Activated gamma-delta T cell treated with Interleukin-2 at 50 U/mL for 16 hours (primary cell): ENCODE measurements at regions not wholly inside any gene's neighbourhood (a gene's known extent, or its start where the extent isn't known, plus 50 kb on each side); places are given as distances from the start of the nearest gene placed in this dataset.

Experiments used
- DNase-seq: peaks from one replicate; pipeline ENCODE4 v3.0.0-alpha.2; 2020

- no peak for DNase-seq
These were observed 52.5 kb upstream of the RPL34 start for GRCh38 chr4:108567831-108568230.

GRCh38 chr4:108561116-108561515 lies 59.3 kb upstream of the RPL34 start:
- DNase-seq: no peak

DNA sequence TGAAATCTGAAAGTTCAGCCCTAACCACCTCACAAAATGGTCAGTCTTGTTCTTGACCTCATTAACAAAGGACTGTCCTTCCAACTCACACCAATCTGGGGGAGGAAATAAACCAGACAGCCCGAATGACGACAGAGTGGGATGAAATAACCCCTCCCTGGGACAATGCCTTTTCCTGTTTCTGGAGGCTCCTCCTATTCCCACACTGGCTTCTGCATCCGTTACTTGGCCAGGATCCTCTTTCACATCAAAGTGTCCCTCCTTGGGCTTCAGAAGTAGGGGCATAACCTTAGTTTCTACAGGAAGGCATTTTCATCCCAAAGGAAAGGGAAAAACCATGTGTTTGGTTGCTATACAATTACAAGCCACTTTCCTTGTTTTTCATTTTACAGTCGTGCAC lies 59.8 kb upstream of the RPL34 start:
- DNase-seq: no peak

- DNase-seq: no peak
These were observed 60.5 kb upstream of the RPL34 start for GRCh38 chr4:108559911-108560310.

- DNase-seq: no peak
These were observed 61.1 kb upstream of the RPL34 start for GRCh38 chr4:108559068-108559793.

DNA sequence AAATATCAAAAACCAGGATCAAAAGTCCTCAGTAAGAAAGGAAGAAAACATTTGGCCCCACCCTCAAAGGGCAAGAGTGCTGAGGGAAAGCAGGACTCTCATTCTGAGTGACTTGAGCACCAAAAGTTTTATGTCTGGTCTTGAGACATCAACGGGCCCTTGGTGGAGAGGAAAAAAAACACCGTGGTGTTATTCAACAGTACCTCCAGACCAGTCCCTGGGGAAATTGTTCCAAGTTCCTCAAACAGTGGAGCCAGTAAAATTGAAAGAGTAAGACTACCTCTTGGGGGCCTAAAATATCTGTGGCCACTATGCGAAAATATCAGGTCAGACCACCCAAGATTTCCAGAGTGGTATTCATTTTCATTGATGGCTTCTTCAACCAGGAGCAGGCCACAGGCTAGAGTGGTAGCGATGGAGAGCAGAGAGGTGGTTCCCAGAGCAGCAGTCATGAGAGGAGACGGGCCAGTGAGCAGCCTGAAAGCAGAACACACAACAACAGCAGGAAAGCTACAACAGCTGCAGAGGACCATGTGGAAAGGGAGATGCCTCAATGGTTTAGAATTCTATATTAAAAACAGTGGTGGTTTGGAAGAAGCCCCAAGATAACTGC lies 63.7 kb upstream of the RPL34 start:
- DNase-seq: no peak

GRCh38 chr4:108556166-108556565 lies 64.2 kb upstream of the RPL34 start:
- no peak for DNase-seq

DNA sequence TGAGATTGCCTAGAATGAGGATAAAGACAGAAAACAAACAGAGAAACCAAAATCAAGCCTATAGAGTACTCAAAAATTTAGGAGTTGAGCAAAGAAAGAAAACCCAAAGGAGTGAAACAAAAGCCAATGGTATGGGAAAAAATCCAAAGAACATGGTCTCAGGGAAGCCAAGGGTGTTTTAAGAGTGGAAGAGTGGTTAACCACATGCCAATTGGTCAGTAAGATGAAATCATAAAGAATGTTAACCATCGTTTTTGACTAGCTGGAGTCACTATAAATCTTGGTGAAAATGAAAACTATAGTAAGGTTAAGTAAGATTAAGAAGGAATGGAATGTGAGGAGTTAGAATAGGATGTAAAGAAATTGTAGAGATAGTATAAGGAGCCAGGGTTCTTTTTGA lies 64.7 kb upstream of the RPL34 start:
- DNase-seq: no peak

DNA sequence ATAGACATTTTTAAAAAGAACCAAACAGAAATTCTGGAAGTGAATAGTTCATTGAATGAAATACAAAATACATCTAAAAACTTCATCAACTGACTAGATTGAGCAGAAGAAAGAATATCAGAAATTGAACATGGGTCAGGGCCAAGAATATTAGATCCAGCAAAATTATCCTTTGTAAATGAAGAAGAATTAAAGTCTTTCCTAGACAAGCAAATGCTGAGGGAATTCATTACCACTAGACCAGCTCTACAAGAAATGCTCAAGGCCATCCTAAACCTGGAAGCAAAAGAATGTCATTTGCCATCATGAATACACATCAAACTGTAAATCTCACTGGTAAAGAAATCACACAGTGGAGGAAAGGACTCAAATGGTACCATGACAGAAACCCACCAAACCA lies 72.7 kb upstream of the RPL34 start:
- DNase-seq: no peak

DNA sequence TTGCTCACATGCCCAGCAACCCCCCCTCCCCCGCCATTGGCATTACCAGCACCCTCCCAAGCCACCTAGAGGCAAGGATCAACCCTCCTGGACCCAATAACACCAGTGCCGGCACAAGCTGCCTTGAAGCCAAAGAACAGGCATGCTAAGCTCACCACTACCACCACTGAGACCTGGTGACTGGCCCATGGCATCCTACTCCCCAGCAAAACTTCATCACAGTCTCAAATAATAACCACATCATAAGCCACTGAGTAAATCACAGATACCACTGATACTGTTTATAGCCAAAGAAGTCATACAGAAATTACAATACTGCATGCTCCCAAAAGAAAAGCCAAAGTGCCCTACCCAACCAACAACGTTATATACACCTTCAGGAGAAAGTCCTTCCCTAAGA lies 73.6 kb upstream of the RPL34 start:
- DNase-seq: no peak

DNA sequence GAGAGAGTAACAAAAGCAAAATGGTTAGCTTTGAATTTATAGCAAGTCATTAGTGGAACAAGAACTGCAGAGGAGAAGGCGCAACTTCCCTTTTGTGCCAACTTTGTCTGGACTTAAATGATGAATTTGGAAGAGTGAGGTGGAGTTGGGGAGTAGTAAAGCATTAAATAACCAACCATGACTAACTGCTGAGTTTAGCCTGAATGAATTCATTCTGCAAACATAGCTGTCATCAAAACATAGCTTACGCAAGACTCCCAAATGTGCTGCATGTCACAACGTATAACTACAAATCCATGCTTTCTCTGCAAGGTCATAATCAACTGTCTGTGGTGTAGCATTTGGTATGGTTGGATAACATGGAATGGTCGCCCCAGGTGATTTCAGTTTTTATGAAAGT lies 75.9 kb upstream of the RPL34 start:
- DNase-seq: no peak

GRCh38 chr4:108543359-108543968 lies 76.9 kb upstream of the RPL34 start:
- no peak for DNase-seq

DNA sequence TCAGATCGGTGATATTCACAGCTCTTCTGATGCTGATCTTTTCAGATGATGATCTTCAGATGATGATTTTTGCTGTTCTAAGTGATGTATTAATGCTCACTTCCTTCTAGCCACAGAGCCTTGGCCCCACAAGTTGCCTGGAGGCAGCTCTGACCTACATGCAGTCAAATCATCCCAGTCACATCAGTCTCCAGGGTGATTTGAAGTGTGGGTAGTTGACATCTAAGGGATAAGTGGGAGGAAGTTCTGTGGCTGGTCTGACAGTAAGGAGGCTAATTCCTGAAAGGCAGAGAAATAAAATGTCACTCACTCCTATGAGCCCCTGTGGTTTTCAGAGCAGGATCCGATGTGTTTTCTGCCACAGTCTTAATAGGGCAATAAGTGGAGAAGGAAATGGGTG lies 79.8 kb upstream of the RPL34 start:
- no peak for DNase-seq

DNA sequence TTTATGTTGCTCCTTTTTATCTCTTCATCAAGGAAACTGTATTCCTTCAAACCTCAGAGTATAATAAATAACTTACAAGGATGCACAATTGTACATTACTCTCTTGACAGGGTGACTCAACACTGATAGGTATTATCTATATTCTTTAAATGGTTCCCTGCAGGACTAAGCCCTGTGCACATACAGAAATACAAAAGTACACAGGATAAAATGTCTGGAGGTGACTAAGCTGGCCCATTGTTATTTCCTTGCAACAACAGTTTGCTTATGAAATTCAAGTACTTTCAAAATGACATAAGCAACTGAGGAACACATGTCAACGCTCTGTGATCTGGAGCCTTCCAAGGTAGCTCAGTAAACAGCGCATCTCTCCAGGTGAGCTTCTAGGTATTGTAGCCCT lies 83.8 kb upstream of the RPL34 start:
- no peak for DNase-seq

DNA sequence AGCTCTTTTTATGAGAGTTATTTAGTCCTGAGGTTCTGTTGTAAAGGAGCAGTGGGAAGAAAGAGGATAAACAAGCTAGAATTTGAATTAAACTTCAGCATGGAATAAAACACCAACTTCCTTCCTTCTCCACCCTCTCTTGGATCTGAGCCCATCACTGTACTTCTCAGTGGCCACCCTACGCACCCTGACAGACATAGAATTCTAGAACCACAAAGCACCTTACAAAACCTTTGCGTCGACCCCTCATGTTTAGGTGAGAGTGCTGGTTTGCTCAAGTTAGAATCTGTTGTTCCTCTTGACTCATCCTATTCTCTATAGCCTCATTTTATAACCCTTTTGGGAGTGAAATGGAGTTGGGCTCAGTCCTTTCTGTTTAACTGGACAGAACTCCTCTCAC lies 84.6 kb upstream of the RPL34 start:
- DNase-seq: no peak

- no peak for DNase-seq
These were observed 86.5 kb upstream of the RPL34 start for GRCh38 chr4:108533876-108534275.

- DNase-seq: no peak
These were observed 87.0 kb upstream of the RPL34 start for GRCh38 chr4:108533245-108533844.

DNA sequence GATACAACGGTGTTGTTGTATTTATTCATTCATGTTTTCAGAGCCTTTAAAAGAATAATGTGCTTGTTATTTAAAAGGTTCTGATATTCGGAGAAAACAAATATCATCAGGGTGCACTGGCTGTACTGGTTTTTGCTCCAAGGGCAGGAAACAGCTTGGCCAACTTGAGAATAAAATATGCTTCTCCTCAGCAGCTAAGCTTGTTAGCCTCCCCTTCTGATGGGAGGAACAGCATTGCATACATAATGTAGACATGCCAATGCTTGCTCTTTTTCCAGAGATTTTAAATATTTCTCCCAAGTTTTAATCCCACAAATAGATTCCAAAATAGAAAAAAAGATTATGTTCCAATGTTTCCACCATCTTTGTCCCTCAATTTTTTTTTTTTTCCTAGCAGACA lies 87.6 kb upstream of the RPL34 start:
- no peak for DNase-seq

- DNase-seq: no peak
These were observed 88.2 kb upstream of the RPL34 start for GRCh38 chr4:108532187-108532586.

DNA sequence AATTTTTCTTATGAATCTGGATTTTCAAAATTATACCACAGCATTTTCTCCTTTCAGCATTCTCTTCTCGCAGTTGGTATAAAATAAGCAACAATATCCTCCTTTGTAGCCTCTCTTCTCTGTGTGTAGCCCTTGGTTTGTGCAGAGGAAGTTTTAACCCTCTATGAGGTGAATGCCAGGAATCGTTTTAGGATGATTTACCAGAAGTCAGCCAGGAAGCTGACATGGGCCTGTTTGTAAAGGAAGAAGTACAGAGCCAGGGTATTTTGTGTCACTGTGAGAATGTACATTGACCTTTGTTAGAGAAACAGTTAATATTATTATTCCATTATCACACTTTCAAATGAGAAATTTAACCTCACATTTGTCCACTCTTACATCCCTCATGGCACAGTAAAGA lies 88.9 kb upstream of the RPL34 start:
- DNase-seq: no peak

DNA sequence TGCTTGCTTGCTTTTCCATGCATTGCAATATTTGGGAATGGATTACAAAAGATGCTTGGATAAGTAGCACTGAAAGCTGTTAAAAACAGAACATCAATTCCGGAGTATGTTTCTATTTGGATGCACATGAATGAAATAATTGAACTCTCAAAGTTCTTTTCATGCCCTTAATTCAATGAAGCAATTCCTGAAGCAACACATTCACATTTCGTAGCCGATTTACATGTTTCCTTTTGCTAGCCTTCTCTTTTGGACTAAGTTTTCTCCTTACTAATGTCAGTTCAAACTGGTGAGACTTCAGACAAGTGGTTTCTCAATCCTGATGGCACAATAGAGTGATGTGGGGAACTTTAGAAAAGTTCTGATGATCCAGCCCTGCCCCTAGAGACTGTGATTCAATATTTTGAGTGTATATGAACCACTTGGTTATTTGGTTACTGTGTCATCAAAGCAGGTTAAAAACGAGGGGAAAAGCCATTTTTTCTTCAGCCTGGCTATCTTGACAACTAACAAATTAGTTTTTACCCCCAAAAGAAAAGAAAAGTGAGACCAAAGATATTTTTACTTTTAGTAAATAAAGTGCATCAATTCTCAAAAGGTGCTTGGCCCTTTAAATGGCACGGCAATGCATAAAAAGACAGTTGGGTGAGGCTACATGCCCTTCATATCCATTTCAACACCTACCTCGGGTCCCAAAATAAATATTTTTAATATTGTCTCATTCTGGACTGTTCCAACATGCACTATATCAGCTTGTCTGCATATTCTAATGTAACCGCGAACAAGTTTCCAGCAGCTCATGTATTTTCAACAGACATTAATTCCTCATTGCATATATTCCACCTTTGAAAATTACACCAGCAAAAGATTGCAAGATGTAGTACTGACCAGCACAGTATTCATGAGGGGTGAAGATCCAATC lies 90.1 kb upstream of the RPL34 start:
- no peak for DNase-seq

DNA sequence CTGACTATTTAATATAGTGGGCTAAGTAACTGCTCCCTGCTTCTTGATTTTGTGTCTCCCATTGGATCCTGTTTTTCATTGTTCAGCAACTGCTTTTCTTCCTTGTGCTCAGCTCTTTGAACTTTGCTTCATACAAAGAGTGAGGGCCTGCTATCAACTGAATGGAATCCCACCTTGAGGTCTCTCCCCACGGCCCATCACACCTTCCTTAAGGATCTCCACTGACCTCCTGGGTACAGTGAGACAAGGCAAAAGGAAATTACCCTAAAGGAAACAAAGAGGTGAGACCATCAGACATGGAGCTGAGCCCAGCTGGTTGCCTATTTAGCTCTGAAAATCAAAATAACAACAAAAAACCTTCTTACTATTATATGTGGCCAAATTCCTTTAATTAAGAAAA lies 91.3 kb upstream of the RPL34 start:
- DNase-seq: no peak

- DNase-seq: peak; percentile 16
These were observed 92.7 kb upstream of the RPL34 start for GRCh38 chr4:108527723-108528122.
